GM21526 (cell line): ENCODE measurements at regions not wholly inside any gene's neighbourhood (a gene's known extent, or its start where the extent isn't known, plus 50 kb on each side); places are given as distances from the start of the nearest gene placed in this dataset.

Source experiments
- ATAC-seq: cut with Tn5 transposase; IDR thresholded peaks from one replicate; pipeline ENCODE4 v1.9.1; 2021; ENCODE audit warnings: moderate library complexity; ENCODE audit not compliant: unreplicated experiment, low FRiP score

DNA sequence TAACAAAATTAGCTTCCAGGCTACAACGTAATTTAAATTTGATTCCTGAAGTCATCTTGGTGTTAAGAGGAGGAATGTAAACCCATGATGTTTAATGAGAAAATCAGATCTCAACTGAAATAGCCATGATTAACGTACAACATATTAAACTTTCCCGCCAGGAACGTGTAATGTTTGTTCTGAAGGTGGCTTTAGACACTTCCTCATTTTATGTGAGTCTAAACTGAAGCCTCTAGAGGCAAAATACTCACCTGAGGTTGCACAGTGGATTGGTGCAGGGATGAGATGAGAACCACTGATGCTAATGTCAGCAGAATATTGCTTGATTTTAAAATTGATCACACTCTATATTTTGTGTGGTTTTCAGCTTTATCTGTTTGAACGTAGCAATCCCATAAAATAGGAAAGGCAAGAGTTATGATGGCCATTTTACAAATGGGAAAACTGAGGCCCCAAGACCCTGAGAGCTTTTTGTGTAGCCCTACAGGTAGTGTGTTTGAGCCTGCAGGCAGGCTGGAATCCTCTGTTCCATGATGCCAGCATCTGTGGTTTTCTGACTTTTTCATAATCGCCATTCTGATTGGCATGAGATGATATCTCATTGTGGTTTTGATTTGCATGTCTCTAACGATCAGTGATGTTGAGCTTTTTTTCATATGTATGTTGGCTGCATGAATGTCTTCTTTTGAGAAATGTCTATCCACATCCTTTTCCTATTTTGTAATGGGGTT lies 243.7 kb upstream of the BMPER start:
- ATAC-seq = no peak

GRCh38 chr7:33666531-33666930 lies 238.8 kb upstream of the BMPER start:
- ATAC-seq = no peak

GRCh38 chr7:33667196-33667595 lies 238.1 kb upstream of the BMPER start:
- no peak for ATAC-seq

DNA sequence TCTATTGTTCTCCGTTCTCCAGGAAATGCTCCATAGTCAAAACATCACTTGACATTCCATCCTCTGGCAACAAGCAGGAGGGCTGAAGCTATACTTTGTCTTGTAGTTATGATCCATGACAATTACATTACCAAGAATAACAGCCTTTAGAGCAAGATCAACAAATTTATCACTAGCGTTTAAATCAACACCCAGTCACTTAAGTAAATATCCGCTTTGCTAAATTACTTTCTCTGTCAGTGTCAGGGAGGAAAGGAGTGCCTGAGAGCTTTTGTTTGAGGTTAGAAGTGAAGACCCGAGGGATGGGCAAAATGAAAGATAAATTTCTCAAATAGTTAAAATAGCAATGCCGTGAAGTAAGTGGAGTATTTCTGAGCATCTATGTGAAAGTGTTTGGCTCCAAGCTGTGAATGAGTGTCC lies 236.1 kb upstream of the BMPER start:
- no peak for ATAC-seq

- ATAC-seq = peak; percentile 82
Observed at GRCh38 chr7:33671531-33672262, 233.6 kb upstream of the BMPER start.

DNA sequence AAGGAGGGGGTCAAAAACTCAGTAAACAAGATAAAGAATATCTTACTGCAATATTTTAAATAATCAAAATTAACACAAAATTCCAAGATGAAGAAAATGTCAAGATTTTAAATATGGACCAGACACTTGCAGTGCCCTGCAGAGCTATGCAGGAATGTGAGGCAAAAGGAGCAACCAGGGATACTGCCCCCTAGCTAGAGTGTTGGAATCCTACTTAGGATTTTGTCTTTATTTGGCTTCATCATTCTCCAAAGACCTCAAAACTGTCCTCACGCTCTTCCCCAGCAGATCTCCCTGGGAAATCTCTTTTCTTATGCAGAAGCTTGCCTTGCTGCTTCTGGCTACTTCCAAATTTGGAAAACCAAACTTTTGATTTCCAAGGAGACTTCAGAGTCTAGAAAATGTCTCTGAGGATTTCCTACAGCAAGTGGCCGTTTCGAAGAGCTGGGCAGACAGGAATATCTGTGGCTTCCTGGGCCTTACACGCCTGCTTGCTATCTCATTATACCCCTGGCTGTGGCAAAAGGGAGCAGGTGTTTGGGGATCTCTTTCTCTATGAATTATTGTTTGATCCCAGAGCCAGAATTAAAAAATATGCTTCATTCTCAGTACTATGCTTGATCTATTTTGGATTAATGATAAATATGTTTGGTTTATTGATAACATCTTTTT lies 232.2 kb upstream of the BMPER start:
- ATAC-seq = no peak

- no peak for ATAC-seq
Observed at GRCh38 chr7:33674804-33675411, 230.4 kb upstream of the BMPER start.

GRCh38 chr7:33677556-33677955 lies 227.8 kb upstream of the BMPER start:
- no peak for ATAC-seq

- no peak for ATAC-seq
Observed at GRCh38 chr7:33678569-33679335, 226.6 kb upstream of the BMPER start.

GRCh38 chr7:33680682-33681081 lies 224.7 kb upstream of the BMPER start:
- no peak for ATAC-seq

GRCh38 chr7:33685503-33685902 lies 219.8 kb upstream of the BMPER start:
- ATAC-seq = no peak

DNA sequence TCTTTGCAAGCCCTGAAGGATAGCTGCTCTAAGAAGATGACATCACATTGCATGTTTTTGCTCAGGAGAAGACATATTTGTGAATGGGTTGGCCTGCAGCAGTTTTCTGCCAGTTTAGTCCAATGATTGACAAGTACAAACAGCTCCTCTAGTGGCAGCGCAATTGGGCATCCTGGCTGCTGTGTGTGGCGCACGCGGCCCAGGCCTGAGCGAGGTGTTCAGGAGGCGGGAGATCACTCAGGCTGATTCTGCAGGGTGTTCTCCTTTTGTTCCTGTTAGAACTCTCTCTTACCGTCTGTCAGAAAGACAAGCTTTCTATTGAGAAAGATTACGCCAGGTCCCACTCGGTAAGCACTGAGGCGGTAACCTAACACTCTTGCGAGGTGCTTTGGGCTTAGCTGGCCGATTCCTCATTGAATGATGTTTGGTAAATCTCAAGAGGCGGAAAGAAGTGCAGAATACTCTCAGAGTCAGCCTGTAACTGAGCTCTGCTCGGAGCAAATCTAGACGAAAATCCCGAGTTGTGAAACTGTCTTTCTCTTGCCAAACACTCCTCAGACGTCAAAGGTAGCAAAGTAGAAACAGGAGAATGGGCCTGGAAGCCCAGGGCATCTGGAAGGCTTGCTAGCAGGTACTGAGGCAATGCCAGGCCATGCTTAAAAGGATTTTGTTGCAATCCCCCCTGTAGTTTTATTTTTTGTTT lies 219.2 kb upstream of the BMPER start:
- ATAC-seq = no peak

GRCh38 chr7:33687625-33688024 lies 217.7 kb upstream of the BMPER start:
- ATAC-seq = no peak

GRCh38 chr7:33691180-33691579 lies 214.2 kb upstream of the BMPER start:
- no peak for ATAC-seq

- ATAC-seq = no peak
Observed at GRCh38 chr7:33692956-33693355, 212.4 kb upstream of the BMPER start.

- ATAC-seq = no peak
Observed at GRCh38 chr7:33694006-33694405, 211.3 kb upstream of the BMPER start.

- ATAC-seq = no peak
Observed at GRCh38 chr7:33697616-33698015, 207.7 kb upstream of the BMPER start.

DNA sequence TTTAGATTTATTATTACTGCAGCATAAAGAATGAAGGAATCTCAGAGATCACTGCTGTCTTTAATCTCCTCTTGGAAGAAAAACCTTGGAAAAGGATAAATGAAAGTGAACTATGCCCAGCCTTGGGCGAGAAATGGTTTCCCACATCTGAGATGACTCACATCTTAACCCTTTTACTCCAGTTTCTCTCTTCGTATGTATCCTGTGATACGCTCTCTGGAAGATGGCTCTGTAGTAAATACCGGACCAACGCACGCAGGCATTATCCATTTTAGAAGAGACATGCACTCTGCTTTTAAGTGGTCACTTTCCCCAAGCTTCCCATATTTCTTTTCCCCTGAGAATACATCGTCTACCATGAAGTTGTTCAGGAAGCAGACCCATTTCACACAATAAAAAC lies 207.3 kb upstream of the BMPER start:
- ATAC-seq = no peak

DNA sequence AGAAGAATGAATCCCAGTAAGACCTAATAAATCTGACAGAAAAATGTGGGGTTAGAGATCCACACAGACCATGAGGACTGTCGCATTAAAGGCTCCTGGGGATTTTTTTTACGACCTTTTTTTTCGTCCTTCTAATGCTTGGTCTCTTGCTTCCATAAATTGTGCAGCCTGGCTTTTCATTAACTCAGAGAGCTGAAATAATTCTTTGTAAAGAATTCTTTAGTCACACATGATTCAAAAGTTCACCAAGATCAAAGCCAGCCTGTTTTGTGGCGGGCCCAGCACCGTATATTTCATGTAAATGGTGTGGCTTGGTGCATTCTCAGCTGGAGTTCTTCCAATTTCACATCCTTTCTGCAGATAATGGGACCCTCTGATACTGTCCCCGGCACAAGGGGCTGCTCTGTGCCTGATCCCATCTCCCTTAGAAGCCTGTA lies 206.6 kb upstream of the BMPER start:
- no peak for ATAC-seq
